Left lung (tissue), 4 donors: ENCODE measurements at regions not wholly inside any gene's neighbourhood (a gene's known extent, or its start where the extent isn't known, plus 50 kb on each side); places are given as distances from the start of the nearest gene placed in this dataset.

Experiments used
- ATAC-seq: fragments of 200-7000 bp; cut with Tn5 transposase; one replicate; pipeline ENCODE4 v1.9.1; 2020; ENCODE audit warnings: moderate library complexity
- DNase-seq, 4 donors: peaks; one replicate each; pipeline ENCODE4 v3.0.0-alpha.2; 2013 to 2020
- H3K27ac ChIP-seq, 2 donors: fragments of 200-600 bp; sonication (generic) in 1 of 2; one replicate each; pipeline versions ENCODE4 v1.5.0 to v1.8.0; 2020 to 2021
- H3K27me3 ChIP-seq, 2 donors: fragments of 200-600 bp; sonication (generic) in 1 of 2; one replicate each; pipeline versions ENCODE4 v1.5.0 to v1.8.0; 2020 to 2021
- H3K36me3 ChIP-seq, 2 donors: fragments of 200-600 bp; sonication (generic) in 1 of 2; one replicate each; pipeline versions ENCODE4 v1.5.0 to v1.8.0; 2020 to 2021
- H3K4me1 ChIP-seq, 2 donors: fragments of 200-600 bp; one replicate each; pipeline ENCODE4 v1.8.0; 2021
- H3K4me3 ChIP-seq, 2 donors: fragments of 200-600 bp; sonication (generic) in 1 of 2; one replicate each; pipeline versions ENCODE4 v1.5.0 to v1.8.0; 2020 to 2021; ENCODE audit warnings: mild to moderate bottlenecking in 1 of 2
- H3K9me3 ChIP-seq, 2 donors: fragments of 200-600 bp; sonication (generic) in 1 of 2; one replicate each; pipeline versions ENCODE4 v1.5.0 to v1.8.0; 2020 to 2021
- CTCF ChIP-seq, 2 donors: fragments of 200-600 bp; sonication (generic) in 1 of 2; IDR thresholded peaks; one replicate each; pipeline versions ENCODE4 v1.5.0 to v1.8.0; 2021; ENCODE audit warnings: antibody characterized with exemption in 2 of 2
- intact Hi-C, 2 donors: fragments of 100-400 bp; cut with DNase I; formaldehyde crosslinking; loops; one replicate each; pipeline versions ENCODE4 v1.11.2 to v1.14.2; 2022
- donor health status: DM: no; HTN: yes; CAD: no.
- donor health status: DM: no; HTN: no; CAD: no.

- TF ChIP-seq CTCF (IDR thresholded peaks at IDR 0.05), result no peak
- Histone ChIP-seq H3K9me3 (no peaks in the 10 kb centered on the region), H3K27ac (no peak overlapping the region), H3K36me3 (no peaks in the 10 kb centered on the region), H3K27me3 (no peaks in the 10 kb centered on the region), H3K4me3 (no peak overlapping the region), H3K4me1 (no peaks in the 10 kb centered on the region)
- DNase-seq, result no peak
- intact Hi-C loops, result no loop called here
- ATAC-seq, result no peak
Measured at GRCh38 chr1:191895049-191895448, 263.2 kb upstream of the RGS18 start.

GRCh38 chr1:191895462-191896058 lies 262.7 kb upstream of the RGS18 start:
- Histone ChIP-seq H3K9me3 (no peaks in the 10 kb centered on the region), H3K27ac (no peak overlapping the region), H3K27me3 (no peaks in the 10 kb centered on the region), H3K4me3 (no peak overlapping the region), H3K4me1 (no peaks in the 10 kb centered on the region), H3K36me3 (no peaks in the 10 kb centered on the region)
- no peak for TF ChIP-seq CTCF (IDR thresholded peaks at IDR 0.05)
- DNase-seq (no peak), ATAC-seq (no peak)
- intact Hi-C loops, result no loop called here

GRCh38 chr1:191897134-191897533 lies 261.1 kb upstream of the RGS18 start:
- intact Hi-C loops, result no loop called here
- ATAC-seq (no peak), DNase-seq (no peak)
- Histone ChIP-seq H3K4me3 (no peak overlapping the region), H3K9me3 (no peaks in the 10 kb centered on the region), H3K27me3 (no peaks in the 10 kb centered on the region), H3K36me3 (no peaks in the 10 kb centered on the region), H3K4me1 (no peaks in the 10 kb centered on the region), H3K27ac (no peak overlapping the region)
- TF ChIP-seq CTCF (IDR thresholded peaks at IDR 0.05), result no peak

DNA sequence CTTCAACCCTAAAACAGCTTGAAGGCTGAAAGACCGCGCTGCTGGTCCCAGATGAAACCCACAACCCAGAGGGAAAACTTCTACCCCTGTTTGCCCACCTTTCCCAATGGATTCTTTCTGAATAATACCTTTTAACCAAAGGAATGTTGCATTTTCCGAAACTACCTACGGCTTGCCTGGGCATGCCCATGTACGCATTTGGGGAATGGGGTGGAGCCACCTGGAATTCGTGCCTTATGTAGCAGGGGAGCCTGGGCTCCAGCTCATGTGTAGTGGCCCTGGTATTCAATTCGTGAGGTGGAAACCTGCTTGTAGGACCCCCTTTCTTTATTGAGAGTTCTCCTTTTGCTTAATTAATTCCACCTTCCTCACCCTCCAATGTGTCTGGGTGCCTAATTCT lies 256.6 kb upstream of the RGS18 start:
- no peak for TF ChIP-seq CTCF (IDR thresholded peaks at IDR 0.05)
- intact Hi-C loops, result no loop called here

GRCh38 chr1:191904991-191905390 lies 253.3 kb upstream of the RGS18 start:
- Histone ChIP-seq H3K4me1 (no peaks in the 10 kb centered on the region), H3K36me3 (no peaks in the 10 kb centered on the region), H3K4me3 (no peak overlapping the region), H3K27me3 (no peaks in the 10 kb centered on the region), H3K9me3 (no peaks in the 10 kb centered on the region), H3K27ac (no peak overlapping the region)
- intact Hi-C loops, result no loop called here
- ATAC-seq, result no peak
- TF ChIP-seq CTCF (IDR thresholded peaks at IDR 0.05), result no peak
- DNase-seq, result no peak

More for the DNA sequence above, 256.6 kb upstream of the RGS18 start:
- Histone ChIP-seq H3K4me3 (no peak overlapping the region), H3K9me3 (no peaks in the 10 kb centered on the region), H3K27ac (no peak overlapping the region), H3K4me1 (no peaks in the 10 kb centered on the region), H3K27me3 (no peaks in the 10 kb centered on the region), H3K36me3 (no peaks in the 10 kb centered on the region)
- ATAC-seq, result no peak
- DNase-seq, result no peak
